ENCODE measurements at regions not wholly inside any gene's neighbourhood (a gene's known extent, or its start where the extent isn't known, plus 50 kb on each side); places are given as distances from the start of the nearest gene placed in this dataset.

DNA sequence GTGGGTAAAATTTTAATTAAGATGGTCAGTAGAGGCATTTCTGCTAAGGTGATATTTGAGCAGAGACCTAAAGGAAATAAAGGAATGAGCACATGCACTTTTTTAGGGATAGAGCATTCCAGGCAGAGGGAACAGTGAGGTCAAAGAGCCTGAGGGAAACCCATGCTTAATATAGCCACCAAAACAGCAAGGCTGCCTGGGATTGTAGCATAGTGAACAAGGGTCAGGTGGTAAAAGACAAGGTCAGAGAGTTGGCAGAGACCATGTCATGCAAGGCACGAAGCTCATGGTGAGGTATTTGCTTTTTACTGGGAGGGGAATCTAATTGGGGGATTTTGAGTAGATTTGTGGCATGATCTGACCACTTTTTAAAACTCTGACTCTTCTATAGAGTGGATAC is 344.6 kb upstream of the LRRC7 start:
- TF ChIP-seq, protein P1, sequence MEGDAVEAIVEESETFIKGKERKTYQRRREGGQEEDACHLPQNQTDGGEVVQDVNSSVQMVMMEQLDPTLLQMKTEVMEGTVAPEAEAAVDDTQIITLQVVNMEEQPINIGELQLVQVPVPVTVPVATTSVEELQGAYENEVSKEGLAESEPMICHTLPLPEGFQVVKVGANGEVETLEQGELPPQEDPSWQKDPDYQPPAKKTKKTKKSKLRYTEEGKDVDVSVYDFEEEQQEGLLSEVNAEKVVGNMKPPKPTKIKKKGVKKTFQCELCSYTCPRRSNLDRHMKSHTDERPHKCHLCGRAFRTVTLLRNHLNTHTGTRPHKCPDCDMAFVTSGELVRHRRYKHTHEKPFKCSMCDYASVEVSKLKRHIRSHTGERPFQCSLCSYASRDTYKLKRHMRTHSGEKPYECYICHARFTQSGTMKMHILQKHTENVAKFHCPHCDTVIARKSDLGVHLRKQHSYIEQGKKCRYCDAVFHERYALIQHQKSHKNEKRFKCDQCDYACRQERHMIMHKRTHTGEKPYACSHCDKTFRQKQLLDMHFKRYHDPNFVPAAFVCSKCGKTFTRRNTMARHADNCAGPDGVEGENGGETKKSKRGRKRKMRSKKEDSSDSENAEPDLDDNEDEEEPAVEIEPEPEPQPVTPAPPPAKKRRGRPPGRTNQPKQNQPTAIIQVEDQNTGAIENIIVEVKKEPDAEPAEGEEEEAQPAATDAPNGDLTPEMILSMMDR (IDR thresholded peaks at IDR 0.05; ENCODE audit: low read depth, low read length, missing input control): no peak
- TF ChIP-seq RAD21 (IDR thresholded peaks at IDR 0.05) (no peak), GABPA (IDR thresholded peaks at IDR 0.05 in 1 of 2, conservative IDR thresholded peaks at IDR 0.05 in 1 of 2) (no peak), JUND (IDR thresholded peaks at IDR 0.05) (no peak)
- TF ChIP-seq, protein P2, sequence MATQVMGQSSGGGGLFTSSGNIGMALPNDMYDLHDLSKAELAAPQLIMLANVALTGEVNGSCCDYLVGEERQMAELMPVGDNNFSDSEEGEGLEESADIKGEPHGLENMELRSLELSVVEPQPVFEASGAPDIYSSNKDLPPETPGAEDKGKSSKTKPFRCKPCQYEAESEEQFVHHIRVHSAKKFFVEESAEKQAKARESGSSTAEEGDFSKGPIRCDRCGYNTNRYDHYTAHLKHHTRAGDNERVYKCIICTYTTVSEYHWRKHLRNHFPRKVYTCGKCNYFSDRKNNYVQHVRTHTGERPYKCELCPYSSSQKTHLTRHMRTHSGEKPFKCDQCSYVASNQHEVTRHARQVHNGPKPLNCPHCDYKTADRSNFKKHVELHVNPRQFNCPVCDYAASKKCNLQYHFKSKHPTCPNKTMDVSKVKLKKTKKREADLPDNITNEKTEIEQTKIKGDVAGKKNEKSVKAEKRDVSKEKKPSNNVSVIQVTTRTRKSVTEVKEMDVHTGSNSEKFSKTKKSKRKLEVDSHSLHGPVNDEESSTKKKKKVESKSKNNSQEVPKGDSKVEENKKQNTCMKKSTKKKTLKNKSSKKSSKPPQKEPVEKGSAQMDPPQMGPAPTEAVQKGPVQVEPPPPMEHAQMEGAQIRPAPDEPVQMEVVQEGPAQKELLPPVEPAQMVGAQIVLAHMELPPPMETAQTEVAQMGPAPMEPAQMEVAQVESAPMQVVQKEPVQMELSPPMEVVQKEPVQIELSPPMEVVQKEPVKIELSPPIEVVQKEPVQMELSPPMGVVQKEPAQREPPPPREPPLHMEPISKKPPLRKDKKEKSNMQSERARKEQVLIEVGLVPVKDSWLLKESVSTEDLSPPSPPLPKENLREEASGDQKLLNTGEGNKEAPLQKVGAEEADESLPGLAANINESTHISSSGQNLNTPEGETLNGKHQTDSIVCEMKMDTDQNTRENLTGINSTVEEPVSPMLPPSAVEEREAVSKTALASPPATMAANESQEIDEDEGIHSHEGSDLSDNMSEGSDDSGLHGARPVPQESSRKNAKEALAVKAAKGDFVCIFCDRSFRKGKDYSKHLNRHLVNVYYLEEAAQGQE (IDR thresholded peaks at IDR 0.05): no peak
- TF ChIP-seq, protein P3, sequence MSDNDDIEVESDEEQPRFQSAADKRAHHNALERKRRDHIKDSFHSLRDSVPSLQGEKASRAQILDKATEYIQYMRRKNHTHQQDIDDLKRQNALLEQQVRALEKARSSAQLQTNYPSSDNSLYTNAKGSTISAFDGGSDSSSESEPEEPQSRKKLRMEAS (IDR thresholded peaks at IDR 0.05): no peak
- TF ChIP-seq, protein P4, sequence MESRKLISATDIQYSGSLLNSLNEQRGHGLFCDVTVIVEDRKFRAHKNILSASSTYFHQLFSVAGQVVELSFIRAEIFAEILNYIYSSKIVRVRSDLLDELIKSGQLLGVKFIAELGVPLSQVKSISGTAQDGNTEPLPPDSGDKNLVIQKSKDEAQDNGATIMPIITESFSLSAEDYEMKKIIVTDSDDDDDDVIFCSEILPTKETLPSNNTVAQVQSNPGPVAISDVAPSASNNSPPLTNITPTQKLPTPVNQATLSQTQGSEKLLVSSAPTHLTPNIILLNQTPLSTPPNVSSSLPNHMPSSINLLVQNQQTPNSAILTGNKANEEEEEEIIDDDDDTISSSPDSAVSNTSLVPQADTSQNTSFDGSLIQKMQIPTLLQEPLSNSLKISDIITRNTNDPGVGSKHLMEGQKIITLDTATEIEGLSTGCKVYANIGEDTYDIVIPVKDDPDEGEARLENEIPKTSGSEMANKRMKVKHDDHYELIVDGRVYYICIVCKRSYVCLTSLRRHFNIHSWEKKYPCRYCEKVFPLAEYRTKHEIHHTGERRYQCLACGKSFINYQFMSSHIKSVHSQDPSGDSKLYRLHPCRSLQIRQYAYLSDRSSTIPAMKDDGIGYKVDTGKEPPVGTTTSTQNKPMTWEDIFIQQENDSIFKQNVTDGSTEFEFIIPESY (IDR thresholded peaks at IDR 0.05): no peak
